GM19043 (cell line): ENCODE measurements at regions not wholly inside any gene's neighbourhood (a gene's known extent, or its start where the extent isn't known, plus 50 kb on each side); places are given as distances from the start of the nearest gene placed in this dataset.
A peak's percentile ranks its signal among the peaks of the same experiment; 100 is the strongest.

Source experiments
- ATAC-seq: cut with Tn5 transposase; IDR thresholded peaks from one replicate; pipeline ENCODE4 v1.9.1; 2021; ENCODE audit warnings: low read depth; ENCODE audit not compliant: unreplicated experiment

GRCh38 chr2:67808112-67808511 lies 254.7 kb downstream of the C1D start:
- ATAC-seq: no peak

GRCh38 chr2:67812682-67813081 lies 250.1 kb downstream of the C1D start:
- no peak for ATAC-seq

- ATAC-seq: no peak
Observed at GRCh38 chr2:67823726-67824125, 239.1 kb downstream of the C1D start.

- ATAC-seq: no peak
Observed at GRCh38 chr2:67824186-67824585, 238.6 kb downstream of the C1D start.

GRCh38 chr2:67825476-67825875 lies 237.3 kb downstream of the C1D start:
- ATAC-seq: no peak

- ATAC-seq: no peak
Observed at GRCh38 chr2:67828066-67828465, 234.7 kb downstream of the C1D start.

- no peak for ATAC-seq
Observed at GRCh38 chr2:67829470-67829869, 233.3 kb downstream of the C1D start.

- ATAC-seq: no peak
Observed at GRCh38 chr2:67833632-67834031, 229.2 kb downstream of the C1D start.

- ATAC-seq: no peak
Observed at GRCh38 chr2:67834482-67834881, 228.3 kb downstream of the C1D start.

GRCh38 chr2:67835266-67835665 lies 227.5 kb downstream of the C1D start:
- no peak for ATAC-seq

- no peak for ATAC-seq
Observed at GRCh38 chr2:67836866-67837265, 225.9 kb downstream of the C1D start.

GRCh38 chr2:67838205-67838604 lies 224.6 kb downstream of the C1D start:
- ATAC-seq: no peak

- no peak for ATAC-seq
Observed at GRCh38 chr2:67839242-67839641, 223.6 kb downstream of the C1D start.

GRCh38 chr2:67839668-67840067 lies 223.1 kb downstream of the C1D start:
- ATAC-seq: no peak

GRCh38 chr2:67840460-67841068 lies 222.2 kb downstream of the C1D start:
- ATAC-seq: peak; percentile 70

- no peak for ATAC-seq
Observed at GRCh38 chr2:67841711-67842110, 221.1 kb downstream of the C1D start.

GRCh38 chr2:67842375-67842959 lies 220.3 kb downstream of the C1D start:
- ATAC-seq: no peak

- no peak for ATAC-seq
Observed at GRCh38 chr2:67844024-67844540, 218.7 kb downstream of the C1D start.

GRCh38 chr2:67845621-67846369 lies 217.0 kb downstream of the C1D start:
- no peak for ATAC-seq

- no peak for ATAC-seq
Observed at GRCh38 chr2:67846370-67847070, 216.3 kb downstream of the C1D start.
